MM.1S (cell line): ENCODE measurements at regions not wholly inside any gene's neighbourhood (a gene's known extent, or its start where the extent isn't known, plus 50 kb on each side); places are given as distances from the start of the nearest gene placed in this dataset.

ENCODE experiments used
- DNase-seq: peaks from one replicate; pipeline ENCODE4 v3.0.0-alpha.2; 2015
- H2AFZ ChIP-seq: fragments of 300-600 bp; sonication (generic); 2 replicates; pipeline ENCODE4 v1.6.0; 2016; ENCODE audit warnings: antibody characterized with exemption, low read length
- H3F3A ChIP-seq: fragments of 300-600 bp; sonication (generic); 2 replicates; pipeline ENCODE4 v1.6.1; 2016; ENCODE audit warnings: mild to moderate bottlenecking, antibody characterized with exemption, low read length, moderate library complexity, mixed read lengths; ENCODE audit not compliant: insufficient read depth
- H3K27ac ChIP-seq: fragments of 300-600 bp; sonication (generic); 2 replicates; pipeline ENCODE4 v1.5.1; 2016; ENCODE audit warnings: mild to moderate bottlenecking, low read length
- H3K27me3 ChIP-seq: fragments of 300-600 bp; sonication (generic); replicated peaks from 2 replicates; pipeline ENCODE4 v1.6.0; 2016; ENCODE audit warnings: low read length; ENCODE audit not compliant: insufficient read depth
- H3K36me3 ChIP-seq: fragments of 300-600 bp; sonication (generic); replicated peaks from 2 replicates; pipeline ENCODE4 v1.6.1; 2016; ENCODE audit warnings: mild to moderate bottlenecking, low read length, mixed read lengths; ENCODE audit not compliant: insufficient read depth
- H3K4me1 ChIP-seq: fragments of 300-600 bp; sonication (generic); 2 replicates; pipeline ENCODE4 v1.6.1; 2016; ENCODE audit warnings: low read length, mixed read lengths
- H3K4me2 ChIP-seq: fragments of 300-600 bp; sonication (generic); 2 replicates; pipeline ENCODE4 v1.6.0; 2016; ENCODE audit warnings: low read depth, low read length
- H3K4me3 ChIP-seq: fragments of 300-600 bp; sonication (generic); 2 replicates; pipeline ENCODE4 v1.5.1; 2016; ENCODE audit warnings: low read length, mixed read lengths
- H3K79me2 ChIP-seq: fragments of 300-600 bp; sonication (generic); 2 replicates; pipeline ENCODE4 v1.6.1; 2016; ENCODE audit warnings: mixed run types, low read length, mixed read lengths
- H3K9ac ChIP-seq: fragments of 300-600 bp; sonication (generic); 2 replicates; pipeline ENCODE4 v1.6.1; 2016; ENCODE audit warnings: low read length, mixed read lengths
- H3K9me2 ChIP-seq: fragments of 300-600 bp; sonication (generic); replicated peaks from 2 replicates; pipeline ENCODE4 v1.6.1; 2016; ENCODE audit warnings: mild to moderate bottlenecking, low read length, mixed read lengths; ENCODE audit not compliant: insufficient read depth
- H3K9me3 ChIP-seq: fragments of 300-600 bp; sonication (generic); replicated peaks from 2 replicates; pipeline ENCODE4 v1.6.1; 2016; ENCODE audit warnings: mild to moderate bottlenecking, low read length, mixed read lengths; ENCODE audit not compliant: insufficient read depth
- H4K20me1 ChIP-seq: fragments of 300-600 bp; sonication (generic); 2 replicates; pipeline ENCODE4 v1.6.1; 2016; ENCODE audit warnings: mild to moderate bottlenecking, low read length, moderate library complexity, mixed read lengths; ENCODE audit not compliant: insufficient read depth
- CTCF ChIP-seq: fragments of 300-600 bp; sonication (generic); IDR thresholded peaks from 2 replicates; pipeline ENCODE4 v1.5.1; 2016; ENCODE audit warnings: antibody characterized with exemption, low read length, mixed read lengths
- EZH2 ChIP-seq: fragments of 300-600 bp; sonication (generic); optimal IDR thresholded peaks from 2 replicates; pipeline ENCODE3; 2017; ENCODE audit warnings: low read depth, mild to moderate bottlenecking, antibody characterized with exemption, low read length, mixed read lengths
- EZH2phosphoT487 ChIP-seq: fragments of 300-600 bp; sonication (generic); IDR thresholded peaks from 2 replicates; pipeline ENCODE4 v1.6.1; 2018; ENCODE audit warnings: antibody characterized with exemption, low read length

- Histone ChIP-seq H3K4me1 (no peaks in the 10 kb centered on the region), H4K20me1 (no peaks in the 10 kb centered on the region), H2AFZ (no peak overlapping the region), H3K4me3 (no peak overlapping the region), H3K9me3 (no peaks in the 10 kb centered on the region), H3K79me2 (no peaks in the 10 kb centered on the region), H3K27ac (no peak overlapping the region), H3K9ac (no peak overlapping the region), H3F3A (no peaks in the 10 kb centered on the region), H3K36me3 (no peaks in the 10 kb centered on the region), H3K27me3 (no peaks in the 10 kb centered on the region), H3K4me2 (no peak overlapping the region), H3K9me2 (no peaks in the 10 kb centered on the region)
- DNase-seq = no peak
- TF ChIP-seq CTCF (no peak), EZH2 (no peak), EZH2phosphoT487 (no peak)
Measured at GRCh38 chr10:45152726-45153125, 152.0 kb downstream of the ZNF22 start.

GRCh38 chr10:45154502-45154901 lies 153.8 kb downstream of the ZNF22 start:
- H3K9me3 ChIP-seq = no peaks in the 10 kb centered on the region
- no peaks in the 10 kb centered on the region for H3K4me1 ChIP-seq
- H3K36me3 ChIP-seq = no peaks in the 10 kb centered on the region
- H3K27me3 ChIP-seq = no peaks in the 10 kb centered on the region
- H3K27ac ChIP-seq = no peak overlapping the region
- no peak overlapping the region for H2AFZ ChIP-seq
- H3K9me2 ChIP-seq = no peaks in the 10 kb centered on the region
- H3K79me2 ChIP-seq = no peaks in the 10 kb centered on the region
- no peak overlapping the region for H3K9ac ChIP-seq
- H4K20me1 ChIP-seq = no peaks in the 10 kb centered on the region
- TF ChIP-seq EZH2 (no peak), CTCF (no peak), EZH2phosphoT487 (no peak)
- DNase-seq = no peak
- H3K4me2 ChIP-seq = no peak overlapping the region
- no peaks in the 10 kb centered on the region for H3F3A ChIP-seq
- no peak overlapping the region for H3K4me3 ChIP-seq

DNA sequence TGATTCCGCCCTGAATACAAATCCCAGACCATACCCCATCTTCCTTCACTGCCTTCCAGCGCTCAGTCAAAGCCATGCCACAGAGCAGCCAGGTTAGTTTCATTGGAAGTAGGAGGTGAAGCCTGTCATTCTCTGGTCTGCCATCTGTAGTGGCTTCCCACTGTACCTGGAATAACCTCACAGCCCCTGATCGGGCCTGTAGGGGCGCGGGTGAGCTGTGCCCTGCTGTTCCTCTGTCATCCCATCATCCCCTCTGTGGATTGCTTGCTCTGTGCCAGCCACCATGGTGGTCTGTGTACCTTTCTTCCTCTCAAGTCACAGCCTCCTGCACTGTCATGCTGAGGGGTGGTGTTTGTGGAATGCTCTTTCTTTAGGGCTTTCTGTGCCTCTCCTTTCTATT lies 155.1 kb downstream of the ZNF22 start:
- Histone ChIP-seq H3K27me3 (no peaks in the 10 kb centered on the region), H3K4me1 (no peaks in the 10 kb centered on the region), H3K79me2 (no peaks in the 10 kb centered on the region), H2AFZ (no peak overlapping the region), H3F3A (no peaks in the 10 kb centered on the region), H3K4me2 (no peak overlapping the region), H3K9me3 (no peaks in the 10 kb centered on the region), H4K20me1 (no peaks in the 10 kb centered on the region), H3K9ac (no peak overlapping the region), H3K27ac (no peak overlapping the region), H3K4me3 (no peak overlapping the region), H3K36me3 (no peaks in the 10 kb centered on the region), H3K9me2 (no peaks in the 10 kb centered on the region)
- DNase-seq = no peak
- TF ChIP-seq CTCF (no peak), EZH2 (no peak), EZH2phosphoT487 (no peak)
